GM21576 (cell line): ENCODE measurements at regions not wholly inside any gene's neighbourhood (a gene's known extent, or its start where the extent isn't known, plus 50 kb on each side); places are given as distances from the start of the nearest gene placed in this dataset.
"Not testable (repeated sequence)": the region's sequence is repeated elsewhere in the genome, so short reads cannot be mapped to it uniquely, and the experiment has no call there.

Experiments
- ATAC-seq: cut with Tn5 transposase; IDR thresholded peaks from one replicate; pipeline ENCODE4 v1.9.1; 2021; ENCODE audit warnings: mild to moderate bottlenecking, moderate library complexity; ENCODE audit not compliant: unreplicated experiment

GRCh38 chr17:83202002-83203000 lies 122.9 kb downstream of the METRNL start:
- ATAC-seq = no peak

GRCh38 chr17:83203073-83203471 lies 123.7 kb downstream of the METRNL start:
- ATAC-seq = no peak

GRCh38 chr17:83203472-83204221 lies 124.2 kb downstream of the METRNL start:
- ATAC-seq = no peak

GRCh38 chr17:83204230-83204725 lies 124.9 kb downstream of the METRNL start:
- no peak for ATAC-seq

- not testable (repeated sequence) for ATAC-seq
Measured at GRCh38 chr17:83204736-83205386, 125.5 kb downstream of the METRNL start.

GRCh38 chr17:83205387-83206035 lies 126.1 kb downstream of the METRNL start:
- not testable (repeated sequence) for ATAC-seq

GRCh38 chr17:83206036-83206394 lies 126.6 kb downstream of the METRNL start:
- not testable (repeated sequence) for ATAC-seq

GRCh38 chr17:83206819-83207588 lies 127.6 kb downstream of the METRNL start:
- ATAC-seq = not testable (repeated sequence)

- ATAC-seq = not testable (repeated sequence)
Measured at GRCh38 chr17:83247001-83247400, 167.6 kb downstream of the METRNL start.
